ENCODE measurements at regions not wholly inside any gene's neighbourhood (a gene's known extent, or its start where the extent isn't known, plus 50 kb on each side); places are given as distances from the start of the nearest gene placed in this dataset.

DNA sequence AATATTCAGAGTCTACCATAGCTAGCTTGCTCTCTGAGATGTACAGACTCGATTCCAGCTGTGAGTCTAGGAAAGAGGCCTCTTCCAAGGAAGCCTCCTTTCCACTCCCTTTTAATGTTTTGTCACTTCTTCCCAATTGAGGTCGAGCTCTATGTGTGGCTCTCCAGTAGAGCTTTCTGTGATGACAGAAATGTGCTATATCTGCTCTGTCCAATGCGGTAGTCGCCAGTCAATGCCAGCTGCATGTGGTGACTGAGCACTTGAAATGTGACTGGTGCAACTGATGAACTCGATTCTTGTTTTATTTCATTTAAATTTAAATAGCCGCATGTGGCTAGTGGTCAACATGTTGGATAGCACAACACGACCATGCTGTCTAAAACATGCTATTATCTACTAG, 387.0 kb upstream of the NRP1 start:
- peaks cover 0 to 5% (median 0%) of the 10 kb centered on the region in 3 donors for H3K4me1 ChIP-seq
- DNase-seq = no peak
- H3K36me3 ChIP-seq = no peaks in the 10 kb centered on the region
- no peak for ATAC-seq
- FAIRE-seq = no peak
- TF ChIP-seq, protein P1, sequence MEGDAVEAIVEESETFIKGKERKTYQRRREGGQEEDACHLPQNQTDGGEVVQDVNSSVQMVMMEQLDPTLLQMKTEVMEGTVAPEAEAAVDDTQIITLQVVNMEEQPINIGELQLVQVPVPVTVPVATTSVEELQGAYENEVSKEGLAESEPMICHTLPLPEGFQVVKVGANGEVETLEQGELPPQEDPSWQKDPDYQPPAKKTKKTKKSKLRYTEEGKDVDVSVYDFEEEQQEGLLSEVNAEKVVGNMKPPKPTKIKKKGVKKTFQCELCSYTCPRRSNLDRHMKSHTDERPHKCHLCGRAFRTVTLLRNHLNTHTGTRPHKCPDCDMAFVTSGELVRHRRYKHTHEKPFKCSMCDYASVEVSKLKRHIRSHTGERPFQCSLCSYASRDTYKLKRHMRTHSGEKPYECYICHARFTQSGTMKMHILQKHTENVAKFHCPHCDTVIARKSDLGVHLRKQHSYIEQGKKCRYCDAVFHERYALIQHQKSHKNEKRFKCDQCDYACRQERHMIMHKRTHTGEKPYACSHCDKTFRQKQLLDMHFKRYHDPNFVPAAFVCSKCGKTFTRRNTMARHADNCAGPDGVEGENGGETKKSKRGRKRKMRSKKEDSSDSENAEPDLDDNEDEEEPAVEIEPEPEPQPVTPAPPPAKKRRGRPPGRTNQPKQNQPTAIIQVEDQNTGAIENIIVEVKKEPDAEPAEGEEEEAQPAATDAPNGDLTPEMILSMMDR (IDR thresholded peaks at IDR 0.05) = no peak
- no peak overlapping the region for H3K27ac ChIP-seq
- no peaks in the 10 kb centered on the region for H3K9me3 ChIP-seq
- WGBS, 2 donors = 85 to 86% methylated on average over 7 of the region's 7 CpGs
- H3K4me3 ChIP-seq = no peak overlapping the region
- no peaks in the 10 kb centered on the region for H3K27me3 ChIP-seq
- intact Hi-C loops (cut with DNase I) = no loop called here

DNA sequence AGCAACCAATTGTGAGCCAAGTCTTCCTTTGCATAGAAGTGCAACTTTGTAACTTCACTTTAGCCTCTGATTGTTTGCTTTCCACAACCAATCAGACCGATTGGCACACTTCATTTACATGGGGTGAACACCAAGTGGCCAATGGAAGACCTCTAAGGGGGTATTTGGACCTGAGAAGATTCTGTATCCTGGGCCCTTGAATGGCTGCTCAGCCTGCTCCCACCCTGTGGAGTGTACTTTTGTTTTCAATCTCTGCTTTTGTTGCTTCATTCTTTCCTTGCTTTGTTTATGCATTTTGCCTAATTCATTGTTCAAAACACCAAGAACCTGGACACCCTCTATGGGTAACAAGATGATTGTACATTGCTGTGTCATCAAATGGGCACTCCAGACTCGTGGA, 385.7 kb upstream of the NRP1 start:
- no peak overlapping the region for H3K4me3 ChIP-seq
- no peaks in the 10 kb centered on the region for H3K9me3 ChIP-seq
- intact Hi-C loops (cut with DNase I) = no loop called here
- H3K27me3 ChIP-seq = no peaks in the 10 kb centered on the region
- DNase-seq (no peak), ATAC-seq (no peak), FAIRE-seq (no peak)
- H3K27ac ChIP-seq = no peak overlapping the region
- peaks cover 0 to 5% (median 0%) of the 10 kb centered on the region in 3 donors for H3K4me1 ChIP-seq
- no peaks in the 10 kb centered on the region for H3K36me3 ChIP-seq
- TF ChIP-seq, protein P1 (IDR thresholded peaks at IDR 0.05) = no peak
- 87 to 92% methylated on average over 2 of the region's 2 CpGs for WGBS, 2 donors

DNA sequence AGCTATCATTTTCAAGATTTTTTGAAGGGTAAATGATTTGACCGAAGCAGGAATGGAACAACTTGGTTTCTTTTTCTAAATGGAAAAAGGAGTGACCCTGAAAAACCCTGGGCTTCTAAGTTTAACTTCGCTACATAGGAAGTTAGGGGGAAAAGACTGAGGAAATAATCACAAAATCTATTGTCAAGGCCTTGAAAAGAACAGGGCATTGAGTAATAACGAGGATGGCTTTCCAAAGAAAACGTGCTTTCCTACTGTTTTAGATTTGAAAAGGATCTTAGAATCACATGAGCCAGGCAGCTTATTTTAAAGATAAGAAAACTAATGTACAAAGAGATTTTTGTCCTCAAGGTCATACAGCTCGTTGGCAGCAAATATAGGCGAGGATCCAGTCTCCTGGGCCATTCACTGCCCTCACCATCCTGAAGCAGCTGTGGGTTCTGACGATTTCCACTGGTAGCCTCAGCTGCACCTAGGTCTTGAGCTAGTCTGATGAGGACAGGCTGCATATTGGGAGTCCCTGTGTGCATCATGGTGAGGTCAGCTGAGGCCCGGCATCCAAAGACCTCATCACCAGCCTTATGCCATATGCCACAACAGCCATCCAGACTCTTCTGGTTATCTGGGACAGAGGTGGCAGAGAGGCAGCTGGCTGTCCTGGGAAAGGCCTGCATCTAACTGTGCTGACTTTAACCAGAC, 384.7 kb upstream of the NRP1 start:
- H3K36me3 ChIP-seq = no peaks in the 10 kb centered on the region
- no peak for DNase-seq
- peak overlapping the region in 2 of 4 donors; percentile 9 to 30 for H3K27ac ChIP-seq
- WGBS, 2 donors = 28 to 39% methylated on average over 8 of the region's 8 CpGs
- no peaks in the 10 kb centered on the region for H3K27me3 ChIP-seq
- H3K4me3 ChIP-seq = no peak overlapping the region
- peak in 3 of 4 donors; percentile 18 to 66 (median 56) for ATAC-seq
- H3K9me3 ChIP-seq = no peaks in the 10 kb centered on the region
- peaks cover 0 to 5% (median 0%) of the 10 kb centered on the region in 3 donors for H3K4me1 ChIP-seq
- no peak for FAIRE-seq
- intact Hi-C loops (cut with DNase I) = no loop called here
- TF ChIP-seq, protein P1 (IDR thresholded peaks at IDR 0.05) = no peak

DNA sequence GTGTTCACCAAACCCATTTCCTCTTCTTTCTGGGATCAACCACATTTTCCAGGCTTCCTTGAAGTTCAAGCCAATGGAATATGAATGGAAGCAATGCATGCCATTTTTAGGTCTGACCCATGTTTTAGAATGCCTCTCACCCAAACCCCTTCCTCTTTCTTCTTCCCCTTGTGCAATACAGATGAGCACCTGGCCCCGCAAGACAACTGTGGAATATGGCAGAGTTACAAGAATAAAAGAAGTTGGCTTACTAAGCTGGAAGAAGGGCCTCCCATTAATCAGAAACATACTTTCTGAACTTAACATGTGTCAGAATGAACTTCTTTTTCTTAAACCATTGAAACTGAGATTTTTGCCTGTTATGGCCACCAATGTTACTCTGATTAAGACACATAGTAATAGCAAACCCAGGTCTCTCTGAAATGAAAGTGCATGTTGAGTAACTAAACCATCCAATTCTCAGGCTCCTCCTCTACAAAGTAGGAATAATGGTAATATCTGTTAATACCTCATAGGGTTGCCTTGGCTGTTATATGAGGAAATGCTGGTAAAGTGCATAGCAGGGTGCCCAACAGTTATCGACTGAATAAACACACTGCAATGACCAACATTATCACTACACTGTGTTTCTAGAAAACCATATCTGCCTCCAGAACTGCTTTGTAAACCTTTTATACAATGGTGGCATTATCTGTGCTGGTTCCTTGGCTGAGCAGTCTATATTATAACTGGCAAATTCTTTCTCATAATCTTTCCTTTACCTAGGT, 382.2 kb upstream of the NRP1 start:
- H3K4me1 ChIP-seq = peaks cover 0 to 5% (median 0%) of the 10 kb centered on the region in 3 donors
- ATAC-seq = peak; percentile 56 to 90 (median 85)

More for the DNA sequence above, 382.2 kb upstream of the NRP1 start:
- no peak overlapping the region for H3K4me3 ChIP-seq
- WGBS, 2 donors = 55 to 58% methylated on average over 2 of the region's 2 CpGs
- TF ChIP-seq, protein P1 (IDR thresholded peaks at IDR 0.05) = no peak
- H3K9me3 ChIP-seq = no peaks in the 10 kb centered on the region
- intact Hi-C loops (cut with DNase I) = no loop called here
- FAIRE-seq (no peak), DNase-seq (no peak)
- no peaks in the 10 kb centered on the region for H3K36me3 ChIP-seq
- no peak overlapping the region for H3K27ac ChIP-seq
- no peaks in the 10 kb centered on the region for H3K27me3 ChIP-seq
